ENCODE measurements at regions not wholly inside any gene's neighbourhood (a gene's known extent, or its start where the extent isn't known, plus 50 kb on each side); places are given as distances from the start of the nearest gene placed in this dataset.

DNA sequence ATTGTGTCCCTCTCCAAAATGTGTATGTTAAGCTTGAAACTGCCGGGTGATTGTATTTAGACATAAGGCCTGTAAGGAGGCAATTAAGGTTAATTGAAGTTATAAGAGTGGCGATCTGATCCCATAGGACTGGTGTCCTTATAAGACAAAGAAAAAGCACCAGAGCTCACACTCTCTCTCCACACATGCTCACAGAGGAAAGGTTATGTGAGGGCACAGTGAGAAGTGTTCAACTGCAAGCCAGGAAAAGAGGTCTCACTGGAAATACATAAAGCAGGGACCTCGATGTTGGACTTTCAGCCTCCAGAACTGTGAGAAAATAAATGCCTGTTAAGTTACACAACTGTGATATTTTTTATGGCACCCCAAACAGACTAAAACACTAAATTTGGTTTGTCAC lies 1233.8 kb upstream of the CNTN5 start:
- TF ChIP-seq, protein P1, sequence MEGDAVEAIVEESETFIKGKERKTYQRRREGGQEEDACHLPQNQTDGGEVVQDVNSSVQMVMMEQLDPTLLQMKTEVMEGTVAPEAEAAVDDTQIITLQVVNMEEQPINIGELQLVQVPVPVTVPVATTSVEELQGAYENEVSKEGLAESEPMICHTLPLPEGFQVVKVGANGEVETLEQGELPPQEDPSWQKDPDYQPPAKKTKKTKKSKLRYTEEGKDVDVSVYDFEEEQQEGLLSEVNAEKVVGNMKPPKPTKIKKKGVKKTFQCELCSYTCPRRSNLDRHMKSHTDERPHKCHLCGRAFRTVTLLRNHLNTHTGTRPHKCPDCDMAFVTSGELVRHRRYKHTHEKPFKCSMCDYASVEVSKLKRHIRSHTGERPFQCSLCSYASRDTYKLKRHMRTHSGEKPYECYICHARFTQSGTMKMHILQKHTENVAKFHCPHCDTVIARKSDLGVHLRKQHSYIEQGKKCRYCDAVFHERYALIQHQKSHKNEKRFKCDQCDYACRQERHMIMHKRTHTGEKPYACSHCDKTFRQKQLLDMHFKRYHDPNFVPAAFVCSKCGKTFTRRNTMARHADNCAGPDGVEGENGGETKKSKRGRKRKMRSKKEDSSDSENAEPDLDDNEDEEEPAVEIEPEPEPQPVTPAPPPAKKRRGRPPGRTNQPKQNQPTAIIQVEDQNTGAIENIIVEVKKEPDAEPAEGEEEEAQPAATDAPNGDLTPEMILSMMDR (conservative IDR thresholded peaks at IDR 0.05; ENCODE audit: low read depth in 2 of 2) = no peak
- TF ChIP-seq JUNB (IDR thresholded peaks at IDR 0.05; ENCODE audit: unreplicated experiment) (no peak), EZH2 (IDR thresholded peaks at IDR 0.05; ENCODE audit: low read depth, unreplicated experiment) (no peak), POLR2AphosphoS5 (IDR thresholded peaks at IDR 0.05; ENCODE audit: low read depth) (no peak), EZH2phosphoT487 (IDR thresholded peaks at IDR 0.05; ENCODE audit: unreplicated experiment) (no peak), CREB1 (CRISPR knock-in tag; IDR thresholded peaks at IDR 0.05; ENCODE audit: low read depth) (no peak)
- TF ChIP-seq, protein P2, sequence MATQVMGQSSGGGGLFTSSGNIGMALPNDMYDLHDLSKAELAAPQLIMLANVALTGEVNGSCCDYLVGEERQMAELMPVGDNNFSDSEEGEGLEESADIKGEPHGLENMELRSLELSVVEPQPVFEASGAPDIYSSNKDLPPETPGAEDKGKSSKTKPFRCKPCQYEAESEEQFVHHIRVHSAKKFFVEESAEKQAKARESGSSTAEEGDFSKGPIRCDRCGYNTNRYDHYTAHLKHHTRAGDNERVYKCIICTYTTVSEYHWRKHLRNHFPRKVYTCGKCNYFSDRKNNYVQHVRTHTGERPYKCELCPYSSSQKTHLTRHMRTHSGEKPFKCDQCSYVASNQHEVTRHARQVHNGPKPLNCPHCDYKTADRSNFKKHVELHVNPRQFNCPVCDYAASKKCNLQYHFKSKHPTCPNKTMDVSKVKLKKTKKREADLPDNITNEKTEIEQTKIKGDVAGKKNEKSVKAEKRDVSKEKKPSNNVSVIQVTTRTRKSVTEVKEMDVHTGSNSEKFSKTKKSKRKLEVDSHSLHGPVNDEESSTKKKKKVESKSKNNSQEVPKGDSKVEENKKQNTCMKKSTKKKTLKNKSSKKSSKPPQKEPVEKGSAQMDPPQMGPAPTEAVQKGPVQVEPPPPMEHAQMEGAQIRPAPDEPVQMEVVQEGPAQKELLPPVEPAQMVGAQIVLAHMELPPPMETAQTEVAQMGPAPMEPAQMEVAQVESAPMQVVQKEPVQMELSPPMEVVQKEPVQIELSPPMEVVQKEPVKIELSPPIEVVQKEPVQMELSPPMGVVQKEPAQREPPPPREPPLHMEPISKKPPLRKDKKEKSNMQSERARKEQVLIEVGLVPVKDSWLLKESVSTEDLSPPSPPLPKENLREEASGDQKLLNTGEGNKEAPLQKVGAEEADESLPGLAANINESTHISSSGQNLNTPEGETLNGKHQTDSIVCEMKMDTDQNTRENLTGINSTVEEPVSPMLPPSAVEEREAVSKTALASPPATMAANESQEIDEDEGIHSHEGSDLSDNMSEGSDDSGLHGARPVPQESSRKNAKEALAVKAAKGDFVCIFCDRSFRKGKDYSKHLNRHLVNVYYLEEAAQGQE (IDR thresholded peaks at IDR 0.05; ENCODE audit: unreplicated experiment) = no peak
- TF ChIP-seq, protein P3, sequence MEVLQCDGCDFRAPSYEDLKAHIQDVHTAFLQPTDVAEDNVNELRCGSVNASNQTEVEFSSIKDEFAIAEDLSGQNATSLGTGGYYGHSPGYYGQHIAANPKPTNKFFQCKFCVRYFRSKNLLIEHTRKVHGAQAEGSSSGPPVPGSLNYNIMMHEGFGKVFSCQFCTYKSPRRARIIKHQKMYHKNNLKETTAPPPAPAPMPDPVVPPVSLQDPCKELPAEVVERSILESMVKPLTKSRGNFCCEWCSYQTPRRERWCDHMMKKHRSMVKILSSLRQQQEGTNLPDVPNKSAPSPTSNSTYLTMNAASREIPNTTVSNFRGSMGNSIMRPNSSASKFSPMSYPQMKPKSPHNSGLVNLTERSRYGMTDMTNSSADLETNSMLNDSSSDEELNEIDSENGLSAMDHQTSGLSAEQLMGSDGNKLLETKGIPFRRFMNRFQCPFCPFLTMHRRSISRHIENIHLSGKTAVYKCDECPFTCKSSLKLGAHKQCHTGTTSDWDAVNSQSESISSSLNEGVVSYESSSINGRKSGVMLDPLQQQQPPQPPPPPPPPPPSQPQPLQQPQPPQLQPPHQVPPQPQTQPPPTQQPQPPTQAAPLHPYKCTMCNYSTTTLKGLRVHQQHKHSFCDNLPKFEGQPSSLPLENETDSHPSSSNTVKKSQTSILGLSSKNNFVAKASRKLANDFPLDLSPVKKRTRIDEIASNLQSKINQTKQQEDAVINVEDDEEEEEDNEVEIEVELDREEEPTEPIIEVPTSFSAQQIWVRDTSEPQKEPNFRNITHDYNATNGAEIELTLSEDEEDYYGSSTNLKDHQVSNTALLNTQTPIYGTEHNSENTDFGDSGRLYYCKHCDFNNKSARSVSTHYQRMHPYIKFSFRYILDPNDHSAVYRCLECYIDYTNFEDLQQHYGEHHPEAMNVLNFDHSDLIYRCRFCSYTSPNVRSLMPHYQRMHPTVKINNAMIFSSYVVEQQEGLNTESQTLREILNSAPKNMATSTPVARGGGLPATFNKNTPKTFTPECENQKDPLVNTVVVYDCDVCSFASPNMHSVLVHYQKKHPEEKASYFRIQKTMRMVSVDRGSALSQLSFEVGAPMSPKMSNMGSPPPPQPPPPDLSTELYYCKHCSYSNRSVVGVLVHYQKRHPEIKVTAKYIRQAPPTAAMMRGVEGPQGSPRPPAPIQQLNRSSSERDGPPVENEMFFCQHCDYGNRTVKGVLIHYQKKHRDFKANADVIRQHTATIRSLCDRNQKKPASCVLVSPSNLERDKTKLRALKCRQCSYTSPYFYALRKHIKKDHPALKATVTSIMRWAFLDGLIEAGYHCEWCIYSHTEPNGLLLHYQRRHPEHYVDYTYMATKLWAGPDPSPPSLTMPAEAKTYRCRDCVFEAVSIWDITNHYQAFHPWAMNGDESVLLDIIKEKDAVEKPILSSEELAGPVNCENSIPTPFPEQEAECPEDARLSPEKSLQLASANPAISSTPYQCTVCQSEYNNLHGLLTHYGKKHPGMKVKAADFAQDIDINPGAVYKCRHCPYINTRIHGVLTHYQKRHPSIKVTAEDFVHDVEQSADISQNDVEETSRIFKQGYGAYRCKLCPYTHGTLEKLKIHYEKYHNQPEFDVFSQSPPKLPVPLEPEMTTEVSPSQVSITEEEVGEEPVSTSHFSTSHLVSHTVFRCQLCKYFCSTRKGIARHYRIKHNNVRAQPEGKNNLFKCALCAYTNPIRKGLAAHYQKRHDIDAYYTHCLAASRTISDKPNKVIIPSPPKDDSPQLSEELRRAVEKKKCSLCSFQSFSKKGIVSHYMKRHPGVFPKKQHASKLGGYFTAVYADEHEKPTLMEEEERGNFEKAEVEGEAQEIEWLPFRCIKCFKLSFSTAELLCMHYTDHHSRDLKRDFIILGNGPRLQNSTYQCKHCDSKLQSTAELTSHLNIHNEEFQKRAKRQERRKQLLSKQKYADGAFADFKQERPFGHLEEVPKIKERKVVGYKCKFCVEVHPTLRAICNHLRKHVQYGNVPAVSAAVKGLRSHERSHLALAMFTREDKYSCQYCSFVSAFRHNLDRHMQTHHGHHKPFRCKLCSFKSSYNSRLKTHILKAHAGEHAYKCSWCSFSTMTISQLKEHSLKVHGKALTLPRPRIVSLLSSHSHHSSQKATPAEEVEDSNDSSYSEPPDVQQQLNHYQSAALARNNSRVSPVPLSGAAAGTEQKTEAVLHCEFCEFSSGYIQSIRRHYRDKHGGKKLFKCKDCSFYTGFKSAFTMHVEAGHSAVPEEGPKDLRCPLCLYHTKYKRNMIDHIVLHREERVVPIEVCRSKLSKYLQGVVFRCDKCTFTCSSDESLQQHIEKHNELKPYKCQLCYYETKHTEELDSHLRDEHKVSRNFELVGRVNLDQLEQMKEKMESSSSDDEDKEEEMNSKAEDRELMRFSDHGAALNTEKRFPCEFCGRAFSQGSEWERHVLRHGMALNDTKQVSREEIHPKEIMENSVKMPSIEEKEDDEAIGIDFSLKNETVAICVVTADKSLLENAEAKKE (CRISPR knock-in tag; IDR thresholded peaks at IDR 0.05) = no peak

Data from GM23338 (cell line).